H9 (cell line): ENCODE measurements at regions not wholly inside any gene's neighbourhood (a gene's known extent, or its start where the extent isn't known, plus 50 kb on each side); places are given as distances from the start of the nearest gene placed in this dataset.

Experiments used
- DNase-seq: peaks from one replicate; pipeline ENCODE4 v3.0.0-alpha.2; 2017
- H2AFZ ChIP-seq: one replicate; pipeline ENCODE4 v1.6.1; 2013; ENCODE audit warnings: mild to moderate bottlenecking, low read length, control low read depth, moderate library complexity
- H2AK5ac ChIP-seq: 2 replicates; pipeline ENCODE4 v1.6.1; 2013; ENCODE audit warnings: low read length, control low read depth, mixed read lengths; ENCODE audit not compliant: insufficient read length
- H2BK120ac ChIP-seq: one replicate; pipeline ENCODE4 v1.6.1; 2013; ENCODE audit warnings: low read depth, mild to moderate bottlenecking, low read length, control low read depth, inconsistent platforms; ENCODE audit not compliant: poor library complexity, severe bottlenecking
- H2BK12ac ChIP-seq: 2 replicates; pipeline ENCODE4 v1.6.1; 2013; ENCODE audit warnings: low read length, control low read depth, mixed read lengths, low read depth; ENCODE audit not compliant: insufficient read length
- H2BK15ac ChIP-seq: 2 replicates; pipeline ENCODE4 v1.6.1; 2013; ENCODE audit warnings: low read depth, low read length, control low read depth
- H2BK20ac ChIP-seq: one replicate; pipeline ENCODE4 v1.6.1; 2013; ENCODE audit warnings: low read depth, mild to moderate bottlenecking, low read length, control low read depth, inconsistent platforms; ENCODE audit not compliant: poor library complexity, severe bottlenecking
- H2BK5ac ChIP-seq: 2 replicates; pipeline ENCODE4 v1.6.1; 2013; ENCODE audit warnings: low read length, control low read depth, mixed read lengths; ENCODE audit not compliant: insufficient read length
- H3K14ac ChIP-seq: 2 replicates; pipeline ENCODE4 v1.6.1; 2013; ENCODE audit warnings: low read length, control low read depth; ENCODE audit not compliant: insufficient read depth
- H3K18ac ChIP-seq: 2 replicates; pipeline ENCODE4 v1.6.1; 2013; ENCODE audit warnings: low read depth, mild to moderate bottlenecking, mixed read lengths, low read length, control low read depth; ENCODE audit not compliant: insufficient read length
- H3K23ac ChIP-seq: 2 replicates; pipeline ENCODE4 v1.6.1; 2013; ENCODE audit warnings: low read length, control low read depth, mixed read lengths, low read depth; ENCODE audit not compliant: insufficient read length
- H3K23me2 ChIP-seq: 2 replicates; pipeline ENCODE4 v1.6.1; 2013; ENCODE audit warnings: low read depth, mild to moderate bottlenecking, mixed read lengths, low read length, control low read depth; ENCODE audit not compliant: insufficient read length, poor library complexity, severe bottlenecking
- H3K27ac ChIP-seq: 2 replicates; pipeline ENCODE4 v1.5.1; 2013; ENCODE audit warnings: low read length, control low read depth, mixed read lengths, low read depth; ENCODE audit not compliant: insufficient read length
- H3K27me3 ChIP-seq: 2 replicates; pipeline ENCODE4 v1.6.1; 2013; ENCODE audit warnings: low read length, control low read depth, inconsistent platforms; ENCODE audit not compliant: insufficient read depth
- H3K4ac ChIP-seq: 2 replicates; pipeline ENCODE4 v1.6.1; 2013; ENCODE audit warnings: low read depth, mild to moderate bottlenecking, control low read depth, inconsistent platforms, low read length, moderate library complexity
- H3K4me1 ChIP-seq: 2 replicates; pipeline ENCODE4 v1.6.1; 2013; ENCODE audit warnings: low read length, control low read depth, inconsistent platforms; ENCODE audit not compliant: insufficient read depth
- H3K4me2 ChIP-seq: 2 replicates; pipeline ENCODE4 v1.6.1; 2013; ENCODE audit warnings: low read length, control low read depth, mixed read lengths; ENCODE audit not compliant: insufficient read length, insufficient read depth
- H3K56ac ChIP-seq: 2 replicates; pipeline ENCODE4 v1.6.1; 2013; ENCODE audit warnings: low read depth, mild to moderate bottlenecking, mixed read lengths, low read length, control low read depth; ENCODE audit not compliant: insufficient read length
- H3K79me1 ChIP-seq: 2 replicates; pipeline ENCODE4 v1.6.1; 2013; ENCODE audit warnings: low read depth, mild to moderate bottlenecking, moderate library complexity, low read length, control low read depth, inconsistent platforms; ENCODE audit not compliant: insufficient read depth, poor library complexity, severe bottlenecking
- H3K79me2 ChIP-seq: 2 replicates; pipeline ENCODE4 v1.6.1; 2013; ENCODE audit warnings: low read length, control low read depth, inconsistent platforms; ENCODE audit not compliant: insufficient read depth
- H3K9ac ChIP-seq: 2 replicates; pipeline ENCODE4 v1.6.1; 2013; ENCODE audit warnings: low read length, control low read depth, mixed read lengths; ENCODE audit not compliant: insufficient read length; ENCODE audit errors: extremely low read depth
- H3K9me3 ChIP-seq: one replicate; pipeline ENCODE4 v1.6.1; 2013; ENCODE audit warnings: low read depth, low read length, inconsistent platforms; ENCODE audit not compliant: control insufficient read depth
- H3T11ph ChIP-seq: one replicate; pipeline ENCODE4 v1.6.1; 2013; ENCODE audit warnings: mild to moderate bottlenecking, low read length, control low read depth, inconsistent platforms
- H4K20me1 ChIP-seq: one replicate; pipeline ENCODE4 v1.6.1; 2013; ENCODE audit not compliant: control insufficient read depth, insufficient read length, insufficient read depth
- H4K5ac ChIP-seq: 2 replicates; pipeline ENCODE4 v1.6.1; 2013; ENCODE audit warnings: low read depth, mild to moderate bottlenecking, mixed read lengths, low read length, control low read depth; ENCODE audit not compliant: insufficient read length
- H4K8ac ChIP-seq: replicated peaks from 2 replicates; pipeline ENCODE4 v1.6.1; 2013; ENCODE audit warnings: low read length, control low read depth, mixed read lengths, low read depth; ENCODE audit not compliant: insufficient read length
- H4K91ac ChIP-seq: 2 replicates; pipeline ENCODE4 v1.6.1; 2013; ENCODE audit warnings: low read depth, mild to moderate bottlenecking, moderate library complexity, mixed read lengths, low read length, control low read depth; ENCODE audit not compliant: insufficient read length
- H3K27ac Mint-ChIP-seq, 3 experiments: 2 replicates in 2 of 3; 3 replicates in 1 of 3; pipeline ENCODE4 v1.8.0; 2020 to 2021; ENCODE audit warnings: mixed read lengths in 3 of 3, mild to moderate bottlenecking in 1 of 3, moderate library complexity in 1 of 3
- H3K27me3 Mint-ChIP-seq: 2 replicates; pipeline ENCODE4 v1.8.0; 2021; ENCODE audit warnings: low read depth, mild to moderate bottlenecking, moderate library complexity, mixed read lengths
- H3K36me3 Mint-ChIP-seq, 3 experiments: 2 replicates in 2 of 3; 3 replicates in 1 of 3; pipeline ENCODE4 v1.8.0; 2020 to 2021; ENCODE audit warnings: low read depth in 3 of 3, mixed read lengths in 3 of 3; ENCODE audit not compliant: insufficient read depth in 1 of 3
- H3K4me1 Mint-ChIP-seq, 2 experiments: 2 replicates each; pipeline ENCODE4 v1.8.0; 2020; ENCODE audit warnings: mixed read lengths in 2 of 2
- H3K4me3 Mint-ChIP-seq, 2 experiments: 2 replicates in 1 of 2; 3 replicates in 1 of 2; pipeline ENCODE4 v1.8.0; 2020 to 2021; ENCODE audit warnings: mild to moderate bottlenecking in 2 of 2, mixed read lengths in 2 of 2, moderate library complexity in 1 of 2
- H3K9me3 Mint-ChIP-seq, 2 experiments: 2 replicates in 1 of 2; 3 replicates in 1 of 2; pipeline ENCODE4 v1.8.0; 2020; ENCODE audit warnings: mild to moderate bottlenecking in 2 of 2, mixed read lengths in 2 of 2, moderate library complexity in 1 of 2
- WGBS: extraction: QIAGEN DNeasy Blood & Tissue Kit; methylation state at CpG from one replicate; pipeline ENCODE4 v1.1.7; 2013; ENCODE audit warnings: missing lambda C conversion rate, low lambda C conversion rate, mixed read lengths; ENCODE audit not compliant: insufficient read length; ENCODE audit errors: extremely low coverage; 5-methylcytosine and 5-hydroxymethylcytosine counted together
- TF ChIP-seq, protein P1 (sequence below): fragments of 200-600 bp; sonication (generic); conservative IDR thresholded peaks from 3 replicates; pipeline ENCODE4 v1.8.0; 2021; ENCODE audit warnings: antibody characterized with exemption, mild to moderate bottlenecking

DNA sequence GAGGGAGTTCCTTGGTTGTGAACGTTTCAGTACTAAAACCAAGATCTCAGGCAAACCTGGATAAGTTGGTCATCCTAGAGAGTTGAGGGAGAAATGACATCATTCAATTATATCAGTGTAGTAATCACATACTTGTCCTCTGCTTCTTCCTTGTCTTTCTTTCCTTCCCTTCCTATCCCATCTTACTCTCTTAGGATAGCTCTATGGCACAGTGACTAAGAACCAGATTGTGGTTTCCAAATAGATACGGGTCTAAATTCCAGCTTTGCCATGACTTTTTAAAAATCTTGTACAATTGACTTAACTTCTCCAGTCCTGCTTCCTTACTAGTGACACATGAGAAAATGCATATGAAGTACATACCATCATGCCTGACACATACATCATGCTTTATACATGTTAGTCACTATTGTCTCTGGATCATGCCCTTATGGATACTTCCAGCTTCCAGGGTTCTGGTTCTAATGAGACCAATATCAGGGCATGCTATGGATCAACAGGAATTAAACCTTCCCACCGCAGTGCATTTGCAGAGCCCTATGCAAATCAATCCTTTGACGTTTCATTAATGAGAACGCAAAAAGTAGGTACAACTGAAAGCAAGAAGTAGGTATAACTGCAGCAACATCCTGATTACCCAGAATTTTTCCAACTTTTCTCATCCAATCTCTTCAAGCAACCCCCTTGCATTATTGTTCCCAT is 168.0 kb upstream of the KLF7 start:
- no peak overlapping the region for H2AK5ac ChIP-seq
- H3K9me3 ChIP-seq, result no peaks in the 10 kb centered on the region
- peaks cover 6% of the 10 kb centered on the region for H3K23me2 ChIP-seq
- no peak overlapping the region for H2BK20ac ChIP-seq
- no peak overlapping the region for H3K56ac ChIP-seq
- H4K91ac ChIP-seq, result no peak overlapping the region
- no peak overlapping the region for H3K4ac ChIP-seq
- H3K79me2 ChIP-seq, result no peaks in the 10 kb centered on the region
- H3K27me3 ChIP-seq, result no peaks in the 10 kb centered on the region
- H3K79me1 ChIP-seq, result no peaks in the 10 kb centered on the region
- no peaks in the 10 kb centered on the region for H3K36me3 Mint-ChIP-seq
- no peaks in the 10 kb centered on the region for H3K27me3 Mint-ChIP-seq
- H4K5ac ChIP-seq, result no peak overlapping the region
- no peak overlapping the region for H3K14ac ChIP-seq
- H3K9ac ChIP-seq, result peak overlapping the region; percentile 65
- WGBS, result no CpG with 5 or more reads among the region's 5 CpGs
- peaks cover 12% of the 10 kb centered on the region; the same call in 1 of the 2 replicates for H3K4me1 ChIP-seq
- peak overlapping the region; percentile 97 to 98 (median 97) for H3K27ac Mint-ChIP-seq
- H3K23ac ChIP-seq, result no peak overlapping the region
- peaks cover 58 to 61% of the 10 kb centered on the region in 2 experiments for H3K4me1 Mint-ChIP-seq
- H3K4me2 ChIP-seq, result peak overlapping the region; percentile 72
- H2BK12ac ChIP-seq, result no peak overlapping the region
- H2BK120ac ChIP-seq, result no peak overlapping the region
- H2BK15ac ChIP-seq, result no peak overlapping the region
- H3T11ph ChIP-seq, result no peak overlapping the region
- no peak for DNase-seq
- TF ChIP-seq, protein P1, sequence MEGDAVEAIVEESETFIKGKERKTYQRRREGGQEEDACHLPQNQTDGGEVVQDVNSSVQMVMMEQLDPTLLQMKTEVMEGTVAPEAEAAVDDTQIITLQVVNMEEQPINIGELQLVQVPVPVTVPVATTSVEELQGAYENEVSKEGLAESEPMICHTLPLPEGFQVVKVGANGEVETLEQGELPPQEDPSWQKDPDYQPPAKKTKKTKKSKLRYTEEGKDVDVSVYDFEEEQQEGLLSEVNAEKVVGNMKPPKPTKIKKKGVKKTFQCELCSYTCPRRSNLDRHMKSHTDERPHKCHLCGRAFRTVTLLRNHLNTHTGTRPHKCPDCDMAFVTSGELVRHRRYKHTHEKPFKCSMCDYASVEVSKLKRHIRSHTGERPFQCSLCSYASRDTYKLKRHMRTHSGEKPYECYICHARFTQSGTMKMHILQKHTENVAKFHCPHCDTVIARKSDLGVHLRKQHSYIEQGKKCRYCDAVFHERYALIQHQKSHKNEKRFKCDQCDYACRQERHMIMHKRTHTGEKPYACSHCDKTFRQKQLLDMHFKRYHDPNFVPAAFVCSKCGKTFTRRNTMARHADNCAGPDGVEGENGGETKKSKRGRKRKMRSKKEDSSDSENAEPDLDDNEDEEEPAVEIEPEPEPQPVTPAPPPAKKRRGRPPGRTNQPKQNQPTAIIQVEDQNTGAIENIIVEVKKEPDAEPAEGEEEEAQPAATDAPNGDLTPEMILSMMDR, result no peak
- peak overlapping the region; percentile 50 for H3K18ac ChIP-seq
- peak overlapping the region in 1 of 2 experiments; percentile 63; a peak in 1 of 5 replicates for H3K4me3 Mint-ChIP-seq
- H2BK5ac ChIP-seq, result peak overlapping the region; percentile 46
- no peaks in the 10 kb centered on the region for H4K20me1 ChIP-seq
- no peaks in the 10 kb centered on the region for H3K9me3 Mint-ChIP-seq
- peak overlapping the region; percentile 94 for H3K27ac ChIP-seq
- H4K8ac ChIP-seq, result no peak overlapping the region
- H2AFZ ChIP-seq, result peak overlapping the region; percentile 89
